Muscle of back (tissue), 3 donors: ENCODE measurements at regions not wholly inside any gene's neighbourhood (a gene's known extent, or its start where the extent isn't known, plus 50 kb on each side); places are given as distances from the start of the nearest gene placed in this dataset.

Source experiments
- DNase-seq, 3 donors: peaks; one replicate each; pipeline versions ENCODE4 v3.0.0 to v3.0.0-alpha.2; 2013

DNA sequence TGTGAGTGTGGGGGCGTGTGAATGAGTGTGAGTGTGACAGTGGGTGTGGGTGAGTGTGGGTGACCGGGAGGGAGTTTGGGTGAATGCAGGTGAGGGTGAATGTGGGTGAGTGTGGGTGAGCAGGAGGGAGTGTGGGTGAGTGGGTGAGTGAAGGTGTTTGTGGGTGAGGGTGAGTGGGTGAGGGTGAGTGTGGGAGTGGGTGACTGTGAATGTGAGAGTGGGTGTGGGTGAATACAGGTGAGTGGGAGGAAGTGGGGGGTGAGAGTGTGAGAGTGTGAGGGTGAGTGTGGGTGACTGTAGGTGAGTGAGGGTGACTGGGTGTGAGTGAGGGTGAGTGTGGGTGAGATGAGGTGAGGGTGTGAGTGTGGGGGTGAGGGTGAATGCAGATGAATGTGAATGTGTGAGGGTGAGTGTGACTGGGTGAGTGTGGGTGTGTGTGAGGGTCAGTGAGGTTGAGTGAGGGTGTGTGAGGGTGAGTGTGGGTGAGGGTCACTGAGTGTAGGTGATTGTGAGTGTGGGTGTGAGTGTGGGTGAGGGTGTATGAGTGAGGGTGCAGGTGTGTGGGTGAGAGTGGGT, 1677.3 kb upstream of the TENM3 start:
- no peak for DNase-seq

DNA sequence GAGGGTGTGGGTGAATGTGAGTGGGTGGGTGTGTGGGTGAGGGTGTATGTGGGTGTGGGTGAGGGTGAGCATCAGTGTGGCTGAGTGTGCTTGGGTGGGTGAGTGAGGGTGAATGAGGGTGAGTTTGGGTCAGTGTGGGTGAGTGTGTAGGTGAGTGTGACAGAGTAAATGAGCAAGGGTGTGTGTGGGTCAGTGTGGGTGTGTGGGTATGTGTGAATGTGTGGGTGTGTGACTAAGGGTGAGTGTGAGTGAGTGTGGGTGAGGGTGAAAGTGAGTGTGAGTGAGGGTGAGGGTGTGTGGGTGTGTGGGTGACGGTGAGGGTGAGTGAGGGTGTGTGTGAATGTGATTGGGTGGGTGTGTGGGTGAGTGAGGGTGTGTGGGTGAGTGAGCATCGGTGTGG, 1676.7 kb upstream of the TENM3 start:
- no peak for DNase-seq

DNA sequence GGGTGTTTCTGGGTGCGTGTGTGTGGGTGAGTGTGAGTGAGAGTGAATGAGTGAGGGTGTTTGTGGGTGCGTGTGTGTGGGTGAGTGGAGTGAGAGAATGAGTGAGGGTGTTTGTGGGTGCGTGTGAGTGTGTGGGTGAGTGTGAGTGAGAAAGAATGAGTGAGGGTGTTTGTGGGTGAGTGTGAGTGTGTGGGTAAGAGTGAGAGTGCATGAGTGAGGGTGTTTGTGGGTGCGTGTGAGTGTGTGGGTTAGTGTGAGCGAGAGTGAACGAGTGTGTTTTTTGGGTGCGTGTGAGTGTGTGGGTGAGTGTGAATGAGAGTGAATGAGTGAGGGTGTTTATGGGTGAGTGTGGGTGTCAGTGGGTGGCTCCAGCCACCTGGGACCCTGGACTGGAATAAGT, 1676.1 kb upstream of the TENM3 start:
- no peak for DNase-seq

DNA sequence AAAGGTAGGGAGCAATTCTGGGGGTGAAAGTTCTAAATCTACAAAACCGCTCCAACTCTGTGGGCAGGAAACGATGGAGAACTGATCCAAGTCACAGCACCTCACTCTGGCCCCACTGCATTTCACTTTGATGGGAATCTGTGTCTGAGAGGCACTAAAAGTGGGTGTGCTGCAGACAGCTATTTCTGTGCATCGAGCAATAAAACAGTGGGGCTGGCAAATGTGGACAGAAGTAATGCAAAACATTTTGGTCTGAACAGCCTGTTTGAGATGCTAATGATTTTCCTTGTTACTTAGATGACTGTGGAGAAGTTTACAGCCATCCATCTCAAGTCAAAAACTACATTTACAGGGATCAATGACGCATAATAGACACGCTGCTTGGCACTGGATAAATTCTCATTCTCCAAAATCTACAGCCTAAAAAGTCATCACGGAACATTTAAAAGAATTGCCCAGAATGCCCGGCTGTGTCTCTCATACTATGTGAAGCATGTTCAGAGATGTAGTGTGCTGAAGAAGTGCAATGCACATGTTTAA, 1671.6 kb upstream of the TENM3 start:
- DNase-seq: peak in 1 of 3 donors; percentile 11

DNA sequence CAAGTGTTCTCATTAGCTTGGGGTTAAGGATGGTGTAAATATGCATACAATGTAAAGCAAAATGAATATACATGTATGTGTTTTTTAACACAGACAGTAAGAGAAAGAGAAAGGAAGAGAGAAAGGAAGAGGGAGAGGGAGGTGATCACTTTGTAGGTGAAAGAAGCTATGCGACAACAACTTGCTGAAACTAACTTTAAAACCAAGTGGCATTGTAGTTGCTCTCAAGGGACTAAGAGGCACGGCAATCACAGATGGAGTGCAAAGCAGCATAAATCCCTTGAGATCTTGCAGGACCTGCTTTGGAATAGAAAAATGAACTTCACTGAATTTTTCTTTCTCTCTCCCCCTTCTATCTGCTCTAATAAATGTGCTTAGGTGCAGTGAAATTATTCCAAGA, 1665.0 kb upstream of the TENM3 start:
- no peak for DNase-seq

DNA sequence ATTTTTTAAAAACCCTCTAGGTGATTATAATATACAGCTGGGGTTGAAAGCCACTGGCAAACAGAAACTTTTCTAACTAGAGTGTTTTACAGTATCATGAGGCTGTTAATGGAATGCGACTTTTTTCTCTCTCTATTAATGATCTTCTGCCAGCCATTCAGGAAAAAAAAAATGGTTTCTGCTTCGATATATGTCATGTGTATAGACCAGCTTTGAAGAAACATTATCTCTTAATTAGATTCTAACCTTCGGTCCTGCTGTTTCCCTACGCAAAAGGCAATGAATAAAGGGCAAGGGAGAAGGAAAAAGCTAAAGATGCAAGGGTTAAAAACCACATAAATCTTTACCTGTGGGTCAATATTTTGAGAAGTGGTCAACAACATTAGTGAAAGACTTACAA, 1662.1 kb upstream of the TENM3 start:
- DNase-seq: no peak

DNA sequence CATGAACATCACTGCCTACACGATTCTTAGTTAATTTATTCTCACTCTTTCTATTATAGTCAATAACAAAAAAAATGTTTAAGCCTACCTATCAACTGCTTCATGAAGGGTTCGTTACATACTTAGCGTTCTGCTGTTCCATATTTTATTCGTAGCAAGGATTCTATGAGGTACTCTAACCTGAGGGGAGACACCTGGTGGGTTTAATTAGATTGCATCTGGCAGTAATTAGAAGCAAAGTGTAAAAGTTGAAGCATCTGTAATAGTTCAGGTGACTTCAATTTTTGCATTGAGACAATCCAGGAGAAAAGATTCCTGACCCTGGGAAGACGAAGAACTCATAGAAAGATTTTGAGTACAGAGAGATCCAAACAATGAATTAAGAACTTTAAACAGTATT, 1655.8 kb upstream of the TENM3 start:
- no peak for DNase-seq

DNA sequence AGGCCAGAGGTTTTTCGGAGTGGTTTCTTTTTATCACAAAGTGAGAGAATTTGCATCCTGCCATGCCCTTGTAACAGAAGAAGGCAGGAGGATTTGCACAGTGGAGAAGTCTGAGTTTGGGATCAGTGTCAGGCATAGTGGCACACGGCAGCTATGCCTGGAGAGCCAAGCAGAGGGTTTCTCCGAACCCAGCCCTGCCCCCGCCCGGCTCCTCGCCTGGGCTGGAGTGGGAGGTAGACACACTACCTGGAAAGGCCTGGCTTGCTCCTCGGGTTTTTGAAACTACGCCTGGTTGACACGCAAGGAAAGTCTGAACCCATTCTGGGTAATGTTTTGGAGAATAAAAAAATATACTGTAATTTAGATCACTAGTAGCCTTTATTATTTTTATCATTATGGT, 1653.6 kb upstream of the TENM3 start:
- no peak for DNase-seq

DNA sequence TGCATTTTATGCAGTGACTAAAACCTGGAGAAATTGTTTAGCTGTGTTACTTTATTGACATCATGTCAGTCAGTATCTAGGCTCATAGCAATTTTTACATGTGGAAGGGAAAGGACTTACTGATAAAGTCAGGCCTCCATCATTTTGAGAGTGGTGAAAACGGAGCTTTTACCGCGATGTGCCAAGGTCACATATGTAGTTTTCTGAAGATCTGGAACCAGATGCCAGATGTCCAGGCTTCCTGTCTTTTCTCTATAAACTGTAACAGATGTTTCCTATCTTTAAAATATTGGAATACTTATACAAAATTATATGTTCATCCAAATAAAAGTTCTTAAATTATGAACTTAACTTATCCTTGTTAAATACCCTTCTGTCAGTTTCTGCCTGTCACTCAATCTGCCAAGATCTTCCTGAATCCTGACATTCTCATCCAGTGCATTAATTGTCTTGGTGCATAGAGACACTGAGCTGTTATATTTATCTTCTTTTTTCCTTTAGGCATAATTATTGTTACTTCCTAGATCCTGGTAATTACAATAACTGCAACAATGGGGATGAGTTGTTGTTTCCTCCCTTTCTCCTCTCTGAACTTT, 1646.2 kb upstream of the TENM3 start:
- DNase-seq: no peak

DNA sequence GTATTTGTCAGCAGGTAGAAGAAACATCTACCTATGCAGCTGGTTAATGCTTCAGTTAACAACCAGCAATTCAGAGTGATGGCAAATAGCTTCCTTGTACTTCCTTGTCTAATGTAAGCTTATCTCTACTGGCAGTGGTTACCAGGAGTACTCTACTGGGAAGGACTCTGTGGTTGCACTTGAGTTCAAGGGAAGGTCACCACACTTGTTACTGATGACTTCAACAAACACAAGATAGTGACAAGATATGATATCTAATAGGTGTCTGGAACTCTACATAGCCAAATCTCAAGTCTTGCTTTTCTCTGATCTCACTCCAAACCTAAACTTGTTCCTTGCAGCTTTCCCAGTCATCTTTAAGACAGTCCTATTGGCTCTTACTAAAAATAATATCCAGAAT, 1644.9 kb upstream of the TENM3 start:
- no peak for DNase-seq

DNA sequence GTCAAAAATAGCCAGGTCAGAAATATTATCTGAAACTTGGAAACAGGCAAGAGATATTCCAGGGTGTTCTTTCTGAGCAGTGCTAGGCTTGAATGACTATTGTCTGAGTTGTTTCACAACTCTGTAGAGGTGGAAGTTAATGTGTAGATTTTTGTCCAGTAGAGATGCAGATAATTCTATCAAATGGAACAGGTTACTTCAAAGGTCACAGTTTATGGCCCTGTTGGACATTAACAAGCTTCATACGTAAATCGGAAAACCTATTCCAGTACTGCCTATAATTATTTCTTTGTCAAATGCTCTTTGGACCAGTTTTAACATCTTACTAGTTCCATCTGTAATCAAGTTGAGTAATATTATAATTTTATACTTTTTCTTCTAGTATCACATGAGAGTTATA, 1639.4 kb upstream of the TENM3 start:
- no peak for DNase-seq

DNA sequence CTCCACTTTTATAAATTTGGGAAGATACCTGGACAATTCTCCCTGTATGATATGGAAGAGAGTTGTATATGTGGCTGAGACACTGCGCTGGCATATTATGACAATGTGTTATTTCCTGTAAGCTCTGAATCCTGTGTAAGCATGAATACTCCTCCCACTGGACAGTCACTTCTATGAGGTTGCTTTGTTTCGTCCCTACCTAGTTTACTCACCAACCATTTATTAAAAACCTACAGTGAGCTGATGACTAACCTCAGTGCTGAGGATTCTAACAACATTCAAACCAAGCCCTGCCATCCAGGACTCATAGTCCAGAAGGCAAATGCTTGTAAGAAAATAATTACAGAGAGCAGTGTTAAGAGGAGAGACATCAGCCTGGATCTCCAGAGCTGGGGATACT, 1632.9 kb upstream of the TENM3 start:
- no peak for DNase-seq

DNA sequence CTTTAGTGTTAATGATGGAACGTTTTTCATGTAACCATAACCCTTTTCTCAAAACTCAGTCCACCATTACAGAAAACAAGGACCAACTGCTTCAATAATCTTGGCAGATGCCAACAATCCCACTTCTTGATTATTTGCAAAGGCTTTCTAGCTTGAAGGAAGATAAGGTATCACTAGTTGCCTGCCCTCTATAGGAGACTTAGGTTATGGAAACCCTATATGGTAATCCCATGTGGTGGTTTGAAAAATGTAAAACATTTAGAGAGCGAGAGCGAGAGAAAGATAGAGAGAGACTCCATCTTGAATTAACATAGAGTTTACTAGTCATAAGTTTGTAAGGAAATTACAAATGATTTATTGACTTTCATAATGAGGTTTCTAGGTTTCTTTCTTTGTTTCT, 1627.5 kb upstream of the TENM3 start:
- no peak for DNase-seq

DNA sequence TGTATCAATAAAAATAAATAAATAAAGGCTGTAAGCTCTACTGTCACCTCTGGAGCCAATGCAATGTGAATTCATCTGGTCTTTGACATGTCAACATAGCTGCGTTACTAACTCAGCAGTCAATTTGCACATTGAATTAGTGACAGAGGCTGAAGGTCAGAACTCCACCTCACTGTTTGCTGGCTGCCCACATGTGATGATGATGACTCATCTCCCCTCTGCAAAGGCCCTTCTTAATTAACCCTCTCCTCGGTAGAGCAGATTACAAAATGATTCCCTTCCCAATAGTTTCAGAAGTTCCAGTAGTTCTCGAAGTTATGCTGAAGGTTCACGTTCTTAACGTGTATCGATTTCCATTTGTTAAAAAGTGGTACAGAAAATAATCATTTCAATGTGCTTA, 1626.0 kb upstream of the TENM3 start:
- no peak for DNase-seq

DNA sequence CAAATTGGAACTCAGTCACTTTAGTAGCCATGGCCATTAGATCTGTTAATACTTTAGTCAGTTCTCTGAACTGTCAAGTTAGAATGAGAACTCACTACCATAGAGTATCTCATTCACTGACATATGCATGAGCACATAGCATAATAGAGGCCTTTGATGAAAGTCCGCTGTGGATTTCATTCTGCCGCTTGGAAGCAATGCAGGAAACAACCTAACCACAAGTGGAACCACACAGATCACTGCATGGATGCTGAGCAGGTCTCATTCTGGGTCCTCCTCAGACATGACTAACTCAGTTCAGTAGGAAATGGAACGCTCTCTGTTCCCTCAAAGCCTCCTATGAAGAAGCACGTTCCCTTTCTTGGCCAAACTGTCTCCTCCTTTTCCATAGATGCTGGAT, 1624.8 kb upstream of the TENM3 start:
- DNase-seq: no peak

DNA sequence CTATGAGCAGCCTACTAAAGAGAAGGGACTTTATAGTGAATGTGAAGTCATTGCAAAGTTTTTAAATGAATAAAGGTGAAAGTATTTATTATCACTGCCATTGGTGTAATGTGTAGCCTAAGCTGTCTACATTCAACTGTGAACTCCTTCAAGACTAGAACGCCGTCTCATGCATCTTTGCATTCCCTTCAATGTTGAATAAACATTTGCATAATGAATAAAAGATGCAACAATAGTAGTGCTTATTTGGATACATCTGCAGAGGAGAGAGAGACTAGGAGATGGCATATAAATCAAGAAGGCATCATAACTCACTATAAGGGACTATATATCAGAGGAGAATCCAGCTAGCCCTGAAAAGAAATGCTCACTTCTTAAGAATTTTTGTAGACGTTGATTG, 1623.8 kb upstream of the TENM3 start:
- DNase-seq: no peak

DNA sequence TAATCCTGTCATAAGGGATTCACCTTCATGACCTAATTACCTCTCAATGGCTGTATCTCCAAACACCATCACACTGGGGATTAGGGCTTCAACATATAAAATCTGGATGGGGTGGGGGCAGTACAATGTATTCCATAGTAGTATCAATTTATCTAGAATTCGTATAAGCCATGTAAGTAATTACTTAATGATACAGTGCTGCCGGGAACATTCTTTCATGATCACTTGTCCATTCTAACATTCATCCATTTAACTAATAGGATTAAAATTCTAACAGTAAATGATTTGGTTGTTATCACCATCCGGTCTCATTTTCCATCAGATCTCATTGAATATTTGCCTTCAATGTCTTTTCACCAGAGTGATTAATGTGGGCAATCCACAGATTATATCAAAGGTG, 1620.9 kb upstream of the TENM3 start:
- DNase-seq: no peak

DNA sequence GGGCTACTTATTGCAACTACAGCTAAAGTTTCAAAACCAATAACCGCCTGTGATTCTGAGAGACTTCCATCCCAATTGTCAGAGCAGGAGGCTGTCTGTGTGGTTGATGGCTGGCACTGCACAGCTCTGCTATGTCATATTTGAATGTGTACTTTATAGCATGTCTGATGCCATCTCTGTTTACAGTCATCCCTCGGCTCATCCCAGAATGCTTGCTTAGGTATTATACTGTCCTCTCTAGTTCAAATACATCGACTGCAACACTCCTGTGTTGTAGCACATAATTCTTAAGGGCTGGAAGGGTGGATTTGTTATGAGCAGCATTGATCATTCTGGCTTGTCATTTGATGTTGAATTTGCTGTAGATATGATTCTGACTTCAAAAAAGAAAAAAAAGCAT, 1617.5 kb upstream of the TENM3 start:
- no peak for DNase-seq

DNA sequence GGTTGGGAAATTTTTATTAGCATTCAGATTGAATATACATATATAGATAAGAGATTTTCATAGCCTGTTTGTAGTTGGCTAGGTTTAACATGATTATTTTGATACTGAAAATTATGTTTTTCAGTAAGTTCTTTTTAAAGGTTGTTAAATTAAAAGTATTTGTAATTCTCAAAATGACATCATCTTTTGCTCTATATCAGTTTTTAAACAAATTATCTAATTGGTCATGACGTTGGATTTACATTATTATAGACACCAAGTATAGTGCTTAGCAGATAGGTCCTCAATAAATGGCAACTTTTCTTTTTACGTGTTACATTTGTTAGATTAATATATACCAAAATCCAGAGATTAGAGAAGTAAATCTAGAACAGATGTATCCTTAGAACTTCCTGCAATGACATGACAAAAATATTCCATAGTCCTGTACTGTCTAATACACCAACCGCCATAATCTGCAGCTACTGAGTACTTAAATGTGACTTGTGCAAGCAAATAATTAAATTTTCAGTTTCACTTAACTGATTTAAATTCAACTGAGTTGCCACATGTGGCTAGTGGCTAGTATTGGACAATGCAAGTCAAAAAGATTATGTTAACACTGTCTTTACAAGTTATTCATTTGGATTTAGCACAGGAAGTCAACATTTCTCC, 1613.1 kb upstream of the TENM3 start:
- no peak for DNase-seq

DNA sequence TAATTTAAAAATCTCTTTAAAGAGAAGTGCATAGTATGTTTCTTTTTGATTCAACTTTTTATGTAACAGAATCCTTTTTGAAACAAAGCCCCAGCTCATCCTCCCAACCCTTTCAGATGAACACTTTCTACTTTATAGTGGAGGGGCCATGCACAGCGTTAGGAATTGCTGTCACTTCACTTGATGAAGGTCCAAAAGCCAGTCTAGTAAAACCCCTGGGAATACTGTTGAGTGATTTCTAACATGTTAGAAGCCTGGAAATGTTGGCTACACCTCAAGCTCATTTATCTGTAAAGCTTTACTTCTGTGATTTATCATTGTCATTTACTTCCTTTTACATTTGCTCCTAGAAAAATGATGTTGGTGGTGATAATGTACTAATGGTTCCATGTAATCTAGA, 1608.9 kb upstream of the TENM3 start:
- DNase-seq: no peak

DNA sequence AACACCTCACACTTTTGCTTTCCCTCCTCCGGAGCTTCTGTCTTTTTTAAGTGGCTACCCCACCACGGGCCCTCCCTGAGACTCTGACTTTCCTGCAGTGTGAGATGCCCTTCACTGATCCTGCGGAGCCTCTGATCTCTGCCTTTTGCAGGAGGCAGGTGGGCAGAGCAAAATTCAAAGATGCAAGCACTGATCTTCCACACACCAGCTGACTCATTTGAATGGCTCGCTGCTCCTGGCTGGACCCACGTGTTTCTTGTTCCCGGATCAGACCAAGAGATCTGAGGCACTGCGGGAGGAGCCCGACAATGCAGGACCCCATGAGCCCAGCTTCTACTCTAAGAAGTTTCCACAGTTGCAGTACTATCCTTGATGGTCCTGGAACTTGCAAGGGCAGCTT, 1607.9 kb upstream of the TENM3 start:
- DNase-seq: no peak

DNA sequence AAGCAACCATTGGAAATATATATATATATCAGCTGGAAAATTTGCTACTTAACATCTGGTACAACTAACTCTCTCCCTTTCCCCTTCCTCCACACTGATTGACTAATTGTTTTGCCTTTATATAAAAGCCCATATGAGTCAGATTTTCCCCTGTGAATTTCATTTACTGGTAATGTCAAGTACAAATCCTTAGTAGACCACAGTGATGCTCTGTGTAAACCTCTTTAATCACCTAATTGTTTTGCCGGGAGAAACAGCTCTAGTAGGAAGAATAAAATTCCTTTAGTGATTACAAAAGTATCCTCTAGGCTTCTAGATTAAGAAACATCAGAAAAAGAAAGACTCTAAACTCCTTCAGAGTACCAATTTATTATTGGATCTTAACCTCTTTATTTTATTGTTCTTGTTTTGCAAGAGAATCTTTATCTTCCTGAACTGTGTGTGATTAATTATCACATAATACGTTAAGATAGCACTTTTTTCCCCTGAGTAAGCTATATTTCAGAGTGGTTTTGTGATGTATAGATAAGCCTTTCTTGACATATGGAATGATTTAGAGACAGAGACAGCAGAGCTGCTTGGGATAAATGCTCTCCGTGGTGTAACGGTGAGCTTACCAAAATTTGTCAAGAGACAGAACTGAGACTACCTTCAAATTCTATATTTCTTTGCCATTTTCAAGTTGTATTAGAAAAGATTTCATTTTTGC, 1606.4 kb upstream of the TENM3 start:
- DNase-seq: peak in 2 of 3 donors; percentile 8 to 56

DNA sequence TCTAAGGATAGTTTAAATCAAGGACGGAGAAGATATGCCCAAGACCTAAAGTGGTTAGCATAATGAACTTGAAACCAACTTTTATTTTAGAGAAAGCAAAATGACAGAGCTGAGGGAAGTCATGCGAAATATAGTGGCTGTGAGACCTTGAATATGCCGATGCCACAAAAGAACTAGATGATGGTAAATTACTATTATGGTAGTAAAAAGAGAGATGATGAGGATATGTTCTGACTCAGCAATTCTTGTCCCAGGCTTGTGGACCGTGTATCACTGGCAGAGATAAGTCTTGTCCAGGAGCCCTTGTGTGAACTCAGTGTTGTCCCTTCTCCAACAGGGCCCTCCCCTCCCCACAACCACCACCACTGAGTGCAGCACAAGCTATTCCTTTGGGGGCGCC, 1605.6 kb upstream of the TENM3 start:
- DNase-seq: no peak
